H9 (cell line): ENCODE measurements at regions not wholly inside any gene's neighbourhood (a gene's known extent, or its start where the extent isn't known, plus 50 kb on each side); places are given as distances from the start of the nearest gene placed in this dataset.

Source experiments
- DNase-seq: peaks from one replicate; pipeline ENCODE4 v3.0.0-alpha.2; 2017
- H2AFZ ChIP-seq: one replicate; pipeline ENCODE4 v1.6.1; 2013; ENCODE audit warnings: mild to moderate bottlenecking, low read length, control low read depth, moderate library complexity
- H2AK5ac ChIP-seq: 2 replicates; pipeline ENCODE4 v1.6.1; 2013; ENCODE audit warnings: low read length, control low read depth, mixed read lengths; ENCODE audit not compliant: insufficient read length
- H2BK120ac ChIP-seq: one replicate; pipeline ENCODE4 v1.6.1; 2013; ENCODE audit warnings: low read depth, mild to moderate bottlenecking, low read length, control low read depth, inconsistent platforms; ENCODE audit not compliant: poor library complexity, severe bottlenecking
- H2BK12ac ChIP-seq: 2 replicates; pipeline ENCODE4 v1.6.1; 2013; ENCODE audit warnings: low read length, control low read depth, mixed read lengths, low read depth; ENCODE audit not compliant: insufficient read length
- H2BK15ac ChIP-seq: 2 replicates; pipeline ENCODE4 v1.6.1; 2013; ENCODE audit warnings: low read depth, low read length, control low read depth
- H2BK20ac ChIP-seq: one replicate; pipeline ENCODE4 v1.6.1; 2013; ENCODE audit warnings: low read depth, mild to moderate bottlenecking, low read length, control low read depth, inconsistent platforms; ENCODE audit not compliant: poor library complexity, severe bottlenecking
- H2BK5ac ChIP-seq: 2 replicates; pipeline ENCODE4 v1.6.1; 2013; ENCODE audit warnings: low read length, control low read depth, mixed read lengths; ENCODE audit not compliant: insufficient read length
- H3K14ac ChIP-seq: 2 replicates; pipeline ENCODE4 v1.6.1; 2013; ENCODE audit warnings: low read length, control low read depth; ENCODE audit not compliant: insufficient read depth
- H3K18ac ChIP-seq: 2 replicates; pipeline ENCODE4 v1.6.1; 2013; ENCODE audit warnings: low read depth, mild to moderate bottlenecking, mixed read lengths, low read length, control low read depth; ENCODE audit not compliant: insufficient read length
- H3K23ac ChIP-seq: 2 replicates; pipeline ENCODE4 v1.6.1; 2013; ENCODE audit warnings: low read length, control low read depth, mixed read lengths, low read depth; ENCODE audit not compliant: insufficient read length
- H3K23me2 ChIP-seq: 2 replicates; pipeline ENCODE4 v1.6.1; 2013; ENCODE audit warnings: low read depth, mild to moderate bottlenecking, mixed read lengths, low read length, control low read depth; ENCODE audit not compliant: insufficient read length, poor library complexity, severe bottlenecking
- H3K27ac ChIP-seq: 2 replicates; pipeline ENCODE4 v1.5.1; 2013; ENCODE audit warnings: low read length, control low read depth, mixed read lengths, low read depth; ENCODE audit not compliant: insufficient read length
- H3K27me3 ChIP-seq: 2 replicates; pipeline ENCODE4 v1.6.1; 2013; ENCODE audit warnings: low read length, control low read depth, inconsistent platforms; ENCODE audit not compliant: insufficient read depth
- H3K4ac ChIP-seq: 2 replicates; pipeline ENCODE4 v1.6.1; 2013; ENCODE audit warnings: low read depth, mild to moderate bottlenecking, control low read depth, inconsistent platforms, low read length, moderate library complexity
- H3K4me1 ChIP-seq: 2 replicates; pipeline ENCODE4 v1.6.1; 2013; ENCODE audit warnings: low read length, control low read depth, inconsistent platforms; ENCODE audit not compliant: insufficient read depth
- H3K4me2 ChIP-seq: 2 replicates; pipeline ENCODE4 v1.6.1; 2013; ENCODE audit warnings: low read length, control low read depth, mixed read lengths; ENCODE audit not compliant: insufficient read length, insufficient read depth
- H3K56ac ChIP-seq: 2 replicates; pipeline ENCODE4 v1.6.1; 2013; ENCODE audit warnings: low read depth, mild to moderate bottlenecking, mixed read lengths, low read length, control low read depth; ENCODE audit not compliant: insufficient read length
- H3K79me1 ChIP-seq: 2 replicates; pipeline ENCODE4 v1.6.1; 2013; ENCODE audit warnings: low read depth, mild to moderate bottlenecking, moderate library complexity, low read length, control low read depth, inconsistent platforms; ENCODE audit not compliant: insufficient read depth, poor library complexity, severe bottlenecking
- H3K79me2 ChIP-seq: 2 replicates; pipeline ENCODE4 v1.6.1; 2013; ENCODE audit warnings: low read length, control low read depth, inconsistent platforms; ENCODE audit not compliant: insufficient read depth
- H3K9ac ChIP-seq: 2 replicates; pipeline ENCODE4 v1.6.1; 2013; ENCODE audit warnings: low read length, control low read depth, mixed read lengths; ENCODE audit not compliant: insufficient read length; ENCODE audit errors: extremely low read depth
- H3K9me3 ChIP-seq: one replicate; pipeline ENCODE4 v1.6.1; 2013; ENCODE audit warnings: low read depth, low read length, inconsistent platforms; ENCODE audit not compliant: control insufficient read depth
- H3T11ph ChIP-seq: one replicate; pipeline ENCODE4 v1.6.1; 2013; ENCODE audit warnings: mild to moderate bottlenecking, low read length, control low read depth, inconsistent platforms
- H4K20me1 ChIP-seq: one replicate; pipeline ENCODE4 v1.6.1; 2013; ENCODE audit not compliant: control insufficient read depth, insufficient read length, insufficient read depth
- H4K5ac ChIP-seq: 2 replicates; pipeline ENCODE4 v1.6.1; 2013; ENCODE audit warnings: low read depth, mild to moderate bottlenecking, mixed read lengths, low read length, control low read depth; ENCODE audit not compliant: insufficient read length
- H4K8ac ChIP-seq: replicated peaks from 2 replicates; pipeline ENCODE4 v1.6.1; 2013; ENCODE audit warnings: low read length, control low read depth, mixed read lengths, low read depth; ENCODE audit not compliant: insufficient read length
- H4K91ac ChIP-seq: 2 replicates; pipeline ENCODE4 v1.6.1; 2013; ENCODE audit warnings: low read depth, mild to moderate bottlenecking, moderate library complexity, mixed read lengths, low read length, control low read depth; ENCODE audit not compliant: insufficient read length
- H3K27ac Mint-ChIP-seq, 3 experiments: 2 replicates in 2 of 3; 3 replicates in 1 of 3; pipeline ENCODE4 v1.8.0; 2020 to 2021; ENCODE audit warnings: mixed read lengths in 3 of 3, mild to moderate bottlenecking in 1 of 3, moderate library complexity in 1 of 3
- H3K27me3 Mint-ChIP-seq: 2 replicates; pipeline ENCODE4 v1.8.0; 2021; ENCODE audit warnings: low read depth, mild to moderate bottlenecking, moderate library complexity, mixed read lengths
- H3K36me3 Mint-ChIP-seq, 3 experiments: 2 replicates in 2 of 3; 3 replicates in 1 of 3; pipeline ENCODE4 v1.8.0; 2020 to 2021; ENCODE audit warnings: low read depth in 3 of 3, mixed read lengths in 3 of 3; ENCODE audit not compliant: insufficient read depth in 1 of 3
- H3K4me1 Mint-ChIP-seq, 2 experiments: 2 replicates each; pipeline ENCODE4 v1.8.0; 2020; ENCODE audit warnings: mixed read lengths in 2 of 2
- H3K4me3 Mint-ChIP-seq, 2 experiments: 2 replicates in 1 of 2; 3 replicates in 1 of 2; pipeline ENCODE4 v1.8.0; 2020 to 2021; ENCODE audit warnings: mild to moderate bottlenecking in 2 of 2, mixed read lengths in 2 of 2, moderate library complexity in 1 of 2
- H3K9me3 Mint-ChIP-seq, 2 experiments: 2 replicates in 1 of 2; 3 replicates in 1 of 2; pipeline ENCODE4 v1.8.0; 2020; ENCODE audit warnings: mild to moderate bottlenecking in 2 of 2, mixed read lengths in 2 of 2, moderate library complexity in 1 of 2
- WGBS: extraction: QIAGEN DNeasy Blood & Tissue Kit; methylation state at CpG from one replicate; pipeline ENCODE4 v1.1.7; 2013; ENCODE audit warnings: missing lambda C conversion rate, low lambda C conversion rate, mixed read lengths; ENCODE audit not compliant: insufficient read length; ENCODE audit errors: extremely low coverage; 5-methylcytosine and 5-hydroxymethylcytosine counted together
- TF ChIP-seq, protein P1 (sequence below): fragments of 200-600 bp; sonication (generic); conservative IDR thresholded peaks from 3 replicates; pipeline ENCODE4 v1.8.0; 2021; ENCODE audit warnings: antibody characterized with exemption, mild to moderate bottlenecking

DNA sequence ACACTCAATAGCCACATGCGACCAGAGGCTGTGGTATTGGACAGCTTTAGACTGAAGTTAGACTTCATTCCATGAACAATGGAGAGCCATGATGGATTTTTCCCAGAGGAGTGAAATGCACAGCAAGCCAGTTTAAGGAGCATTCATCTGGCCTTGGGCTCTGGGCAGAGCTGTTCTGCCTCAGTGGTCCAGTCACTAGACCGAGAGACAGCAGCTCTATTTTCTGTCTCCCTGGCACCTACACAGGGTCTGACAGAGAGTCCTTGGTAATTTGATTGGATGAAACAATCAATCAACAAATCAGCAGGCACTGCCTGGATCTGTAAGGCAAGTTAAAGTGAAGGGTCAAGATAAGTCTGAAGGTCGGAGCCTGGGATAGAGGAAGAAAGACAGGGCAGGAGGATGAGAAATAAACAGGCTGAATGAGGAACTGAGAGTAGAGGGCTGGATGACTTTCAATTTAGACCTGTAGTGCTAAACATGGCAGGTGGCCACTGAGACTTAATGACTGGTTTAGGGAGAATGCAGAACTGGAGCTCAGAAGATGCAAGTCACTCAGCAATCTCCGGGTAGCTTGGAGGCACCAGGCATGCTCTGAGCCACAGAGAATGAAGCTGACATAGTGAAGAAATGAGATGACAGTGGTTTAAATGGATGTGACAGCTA lies 98.5 kb upstream of the SLC25A36 start:
- H3K18ac ChIP-seq, result no peak overlapping the region
- no peaks in the 10 kb centered on the region for H3K79me1 ChIP-seq
- H3K23ac ChIP-seq, result no peak overlapping the region
- no peak overlapping the region for H3K56ac ChIP-seq
- Mint-ChIP-seq H3K27me3 (no peaks in the 10 kb centered on the region; the same call in 1 of the 2 replicates), H3K27ac (no peak overlapping the region; a peak in 1 of 7 replicates), H3K36me3 (no peaks in the 10 kb centered on the region; a peak in 1 of 7 replicates), H3K4me1 (peaks cover 0 to 3% of the 10 kb centered on the region in 2 experiments; a peak in 2 of 4 replicates), H3K4me3 (no peak overlapping the region), H3K9me3 (no peaks in the 10 kb centered on the region)
- H2AFZ ChIP-seq, result no peak overlapping the region
- H2BK15ac ChIP-seq, result no peak overlapping the region
- H3K4ac ChIP-seq, result no peak overlapping the region
- no peak overlapping the region for H2BK12ac ChIP-seq
- H3K79me2 ChIP-seq, result no peaks in the 10 kb centered on the region
- H3K27ac ChIP-seq, result no peak overlapping the region
- H4K5ac ChIP-seq, result no peak overlapping the region
- no peak overlapping the region for H3K14ac ChIP-seq
- H4K91ac ChIP-seq, result no peak overlapping the region
- no peaks in the 10 kb centered on the region for H3K27me3 ChIP-seq
- no peaks in the 10 kb centered on the region for H4K20me1 ChIP-seq
- TF ChIP-seq, protein P1, sequence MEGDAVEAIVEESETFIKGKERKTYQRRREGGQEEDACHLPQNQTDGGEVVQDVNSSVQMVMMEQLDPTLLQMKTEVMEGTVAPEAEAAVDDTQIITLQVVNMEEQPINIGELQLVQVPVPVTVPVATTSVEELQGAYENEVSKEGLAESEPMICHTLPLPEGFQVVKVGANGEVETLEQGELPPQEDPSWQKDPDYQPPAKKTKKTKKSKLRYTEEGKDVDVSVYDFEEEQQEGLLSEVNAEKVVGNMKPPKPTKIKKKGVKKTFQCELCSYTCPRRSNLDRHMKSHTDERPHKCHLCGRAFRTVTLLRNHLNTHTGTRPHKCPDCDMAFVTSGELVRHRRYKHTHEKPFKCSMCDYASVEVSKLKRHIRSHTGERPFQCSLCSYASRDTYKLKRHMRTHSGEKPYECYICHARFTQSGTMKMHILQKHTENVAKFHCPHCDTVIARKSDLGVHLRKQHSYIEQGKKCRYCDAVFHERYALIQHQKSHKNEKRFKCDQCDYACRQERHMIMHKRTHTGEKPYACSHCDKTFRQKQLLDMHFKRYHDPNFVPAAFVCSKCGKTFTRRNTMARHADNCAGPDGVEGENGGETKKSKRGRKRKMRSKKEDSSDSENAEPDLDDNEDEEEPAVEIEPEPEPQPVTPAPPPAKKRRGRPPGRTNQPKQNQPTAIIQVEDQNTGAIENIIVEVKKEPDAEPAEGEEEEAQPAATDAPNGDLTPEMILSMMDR, result no peak
- H4K8ac ChIP-seq, result no peak overlapping the region
- no peaks in the 10 kb centered on the region for H3K9me3 ChIP-seq
- no peak overlapping the region for H2AK5ac ChIP-seq
- H2BK20ac ChIP-seq, result no peak overlapping the region
- H3K9ac ChIP-seq, result no peak overlapping the region
- H3K23me2 ChIP-seq, result no peaks in the 10 kb centered on the region
- H3T11ph ChIP-seq, result no peak overlapping the region
- H2BK5ac ChIP-seq, result no peak overlapping the region
- no CpG with 5 or more reads among the region's 4 CpGs for WGBS
- no peak for DNase-seq
- H3K4me1 ChIP-seq, result no peaks in the 10 kb centered on the region; the same call in 1 of the 2 replicates
- no peak overlapping the region for H3K4me2 ChIP-seq
- H2BK120ac ChIP-seq, result no peak overlapping the region
